H9 (cell line): ENCODE measurements at regions not wholly inside any gene's neighbourhood (a gene's known extent, or its start where the extent isn't known, plus 50 kb on each side); places are given as distances from the start of the nearest gene placed in this dataset.

Experiments used
- DNase-seq: peaks from one replicate; pipeline ENCODE4 v3.0.0-alpha.2; 2017
- H2AFZ ChIP-seq: one replicate; pipeline ENCODE4 v1.6.1; 2013; ENCODE audit warnings: mild to moderate bottlenecking, low read length, control low read depth, moderate library complexity
- H2AK5ac ChIP-seq: 2 replicates; pipeline ENCODE4 v1.6.1; 2013; ENCODE audit warnings: low read length, control low read depth, mixed read lengths; ENCODE audit not compliant: insufficient read length
- H2BK120ac ChIP-seq: one replicate; pipeline ENCODE4 v1.6.1; 2013; ENCODE audit warnings: low read depth, mild to moderate bottlenecking, low read length, control low read depth, inconsistent platforms; ENCODE audit not compliant: poor library complexity, severe bottlenecking
- H2BK12ac ChIP-seq: 2 replicates; pipeline ENCODE4 v1.6.1; 2013; ENCODE audit warnings: low read length, control low read depth, mixed read lengths, low read depth; ENCODE audit not compliant: insufficient read length
- H2BK15ac ChIP-seq: 2 replicates; pipeline ENCODE4 v1.6.1; 2013; ENCODE audit warnings: low read depth, low read length, control low read depth
- H2BK20ac ChIP-seq: one replicate; pipeline ENCODE4 v1.6.1; 2013; ENCODE audit warnings: low read depth, mild to moderate bottlenecking, low read length, control low read depth, inconsistent platforms; ENCODE audit not compliant: poor library complexity, severe bottlenecking
- H2BK5ac ChIP-seq: 2 replicates; pipeline ENCODE4 v1.6.1; 2013; ENCODE audit warnings: low read length, control low read depth, mixed read lengths; ENCODE audit not compliant: insufficient read length
- H3K14ac ChIP-seq: 2 replicates; pipeline ENCODE4 v1.6.1; 2013; ENCODE audit warnings: low read length, control low read depth; ENCODE audit not compliant: insufficient read depth
- H3K18ac ChIP-seq: 2 replicates; pipeline ENCODE4 v1.6.1; 2013; ENCODE audit warnings: low read depth, mild to moderate bottlenecking, mixed read lengths, low read length, control low read depth; ENCODE audit not compliant: insufficient read length
- H3K23ac ChIP-seq: 2 replicates; pipeline ENCODE4 v1.6.1; 2013; ENCODE audit warnings: low read length, control low read depth, mixed read lengths, low read depth; ENCODE audit not compliant: insufficient read length
- H3K23me2 ChIP-seq: 2 replicates; pipeline ENCODE4 v1.6.1; 2013; ENCODE audit warnings: low read depth, mild to moderate bottlenecking, mixed read lengths, low read length, control low read depth; ENCODE audit not compliant: insufficient read length, poor library complexity, severe bottlenecking
- H3K27ac ChIP-seq: 2 replicates; pipeline ENCODE4 v1.5.1; 2013; ENCODE audit warnings: low read length, control low read depth, mixed read lengths, low read depth; ENCODE audit not compliant: insufficient read length
- H3K27me3 ChIP-seq: 2 replicates; pipeline ENCODE4 v1.6.1; 2013; ENCODE audit warnings: low read length, control low read depth, inconsistent platforms; ENCODE audit not compliant: insufficient read depth
- H3K4ac ChIP-seq: 2 replicates; pipeline ENCODE4 v1.6.1; 2013; ENCODE audit warnings: low read depth, mild to moderate bottlenecking, control low read depth, inconsistent platforms, low read length, moderate library complexity
- H3K4me1 ChIP-seq: 2 replicates; pipeline ENCODE4 v1.6.1; 2013; ENCODE audit warnings: low read length, control low read depth, inconsistent platforms; ENCODE audit not compliant: insufficient read depth
- H3K4me2 ChIP-seq: 2 replicates; pipeline ENCODE4 v1.6.1; 2013; ENCODE audit warnings: low read length, control low read depth, mixed read lengths; ENCODE audit not compliant: insufficient read length, insufficient read depth
- H3K56ac ChIP-seq: 2 replicates; pipeline ENCODE4 v1.6.1; 2013; ENCODE audit warnings: low read depth, mild to moderate bottlenecking, mixed read lengths, low read length, control low read depth; ENCODE audit not compliant: insufficient read length
- H3K79me1 ChIP-seq: 2 replicates; pipeline ENCODE4 v1.6.1; 2013; ENCODE audit warnings: low read depth, mild to moderate bottlenecking, moderate library complexity, low read length, control low read depth, inconsistent platforms; ENCODE audit not compliant: insufficient read depth, poor library complexity, severe bottlenecking
- H3K79me2 ChIP-seq: 2 replicates; pipeline ENCODE4 v1.6.1; 2013; ENCODE audit warnings: low read length, control low read depth, inconsistent platforms; ENCODE audit not compliant: insufficient read depth
- H3K9ac ChIP-seq: 2 replicates; pipeline ENCODE4 v1.6.1; 2013; ENCODE audit warnings: low read length, control low read depth, mixed read lengths; ENCODE audit not compliant: insufficient read length; ENCODE audit errors: extremely low read depth
- H3K9me3 ChIP-seq: one replicate; pipeline ENCODE4 v1.6.1; 2013; ENCODE audit warnings: low read depth, low read length, inconsistent platforms; ENCODE audit not compliant: control insufficient read depth
- H3T11ph ChIP-seq: one replicate; pipeline ENCODE4 v1.6.1; 2013; ENCODE audit warnings: mild to moderate bottlenecking, low read length, control low read depth, inconsistent platforms
- H4K20me1 ChIP-seq: one replicate; pipeline ENCODE4 v1.6.1; 2013; ENCODE audit not compliant: control insufficient read depth, insufficient read length, insufficient read depth
- H4K5ac ChIP-seq: 2 replicates; pipeline ENCODE4 v1.6.1; 2013; ENCODE audit warnings: low read depth, mild to moderate bottlenecking, mixed read lengths, low read length, control low read depth; ENCODE audit not compliant: insufficient read length
- H4K8ac ChIP-seq: replicated peaks from 2 replicates; pipeline ENCODE4 v1.6.1; 2013; ENCODE audit warnings: low read length, control low read depth, mixed read lengths, low read depth; ENCODE audit not compliant: insufficient read length
- H4K91ac ChIP-seq: 2 replicates; pipeline ENCODE4 v1.6.1; 2013; ENCODE audit warnings: low read depth, mild to moderate bottlenecking, moderate library complexity, mixed read lengths, low read length, control low read depth; ENCODE audit not compliant: insufficient read length
- H3K27ac Mint-ChIP-seq, 3 experiments: 2 replicates in 2 of 3; 3 replicates in 1 of 3; pipeline ENCODE4 v1.8.0; 2020 to 2021; ENCODE audit warnings: mixed read lengths in 3 of 3, mild to moderate bottlenecking in 1 of 3, moderate library complexity in 1 of 3
- H3K27me3 Mint-ChIP-seq: 2 replicates; pipeline ENCODE4 v1.8.0; 2021; ENCODE audit warnings: low read depth, mild to moderate bottlenecking, moderate library complexity, mixed read lengths
- H3K36me3 Mint-ChIP-seq, 3 experiments: 2 replicates in 2 of 3; 3 replicates in 1 of 3; pipeline ENCODE4 v1.8.0; 2020 to 2021; ENCODE audit warnings: low read depth in 3 of 3, mixed read lengths in 3 of 3; ENCODE audit not compliant: insufficient read depth in 1 of 3
- H3K4me1 Mint-ChIP-seq, 2 experiments: 2 replicates each; pipeline ENCODE4 v1.8.0; 2020; ENCODE audit warnings: mixed read lengths in 2 of 2
- H3K4me3 Mint-ChIP-seq, 2 experiments: 2 replicates in 1 of 2; 3 replicates in 1 of 2; pipeline ENCODE4 v1.8.0; 2020 to 2021; ENCODE audit warnings: mild to moderate bottlenecking in 2 of 2, mixed read lengths in 2 of 2, moderate library complexity in 1 of 2
- H3K9me3 Mint-ChIP-seq, 2 experiments: 2 replicates in 1 of 2; 3 replicates in 1 of 2; pipeline ENCODE4 v1.8.0; 2020; ENCODE audit warnings: mild to moderate bottlenecking in 2 of 2, mixed read lengths in 2 of 2, moderate library complexity in 1 of 2
- CTCF ChIP-seq: fragments of 200-600 bp; sonication (generic); conservative IDR thresholded peaks from 3 replicates; pipeline ENCODE4 v1.8.0; 2021; ENCODE audit warnings: antibody characterized with exemption, mild to moderate bottlenecking
- WGBS: extraction: QIAGEN DNeasy Blood & Tissue Kit; methylation state at CpG from one replicate; pipeline ENCODE4 v1.1.7; 2013; ENCODE audit warnings: missing lambda C conversion rate, low lambda C conversion rate, mixed read lengths; ENCODE audit not compliant: insufficient read length; ENCODE audit errors: extremely low coverage; 5-methylcytosine and 5-hydroxymethylcytosine counted together

- H2AK5ac ChIP-seq: no peak overlapping the region
- no peak overlapping the region for H2BK120ac ChIP-seq
- H2BK5ac ChIP-seq: no peak overlapping the region
- no peak overlapping the region for H3K18ac ChIP-seq
- H3K4me1 ChIP-seq: no peaks in the 10 kb centered on the region
- no CpG with 5 or more reads among the region's 7 CpGs for WGBS
- no peak overlapping the region for H4K91ac ChIP-seq
- H4K5ac ChIP-seq: no peak overlapping the region
- no peak overlapping the region for H2AFZ ChIP-seq
- H2BK15ac ChIP-seq: no peak overlapping the region
- no peaks in the 10 kb centered on the region for H4K20me1 ChIP-seq
- H3K14ac ChIP-seq: no peak overlapping the region
- H3K79me1 ChIP-seq: no peaks in the 10 kb centered on the region
- H3K4me2 ChIP-seq: no peak overlapping the region
- H3K9me3 ChIP-seq: no peaks in the 10 kb centered on the region
- no peaks in the 10 kb centered on the region for H3K27me3 Mint-ChIP-seq
- H3K23me2 ChIP-seq: no peaks in the 10 kb centered on the region
- H2BK20ac ChIP-seq: peak overlapping the region; percentile 60
- no peak overlapping the region for H4K8ac ChIP-seq
- no peak for TF ChIP-seq CTCF
- H2BK12ac ChIP-seq: no peak overlapping the region
- H3K79me2 ChIP-seq: no peaks in the 10 kb centered on the region
- H3K4me1 Mint-ChIP-seq: no peaks in the 10 kb centered on the region
- no peak overlapping the region for H3K27ac ChIP-seq
- H3K9ac ChIP-seq: no peak overlapping the region
- no peak for DNase-seq
- H3K27me3 ChIP-seq: no peaks in the 10 kb centered on the region
- H3K4me3 Mint-ChIP-seq: no peak overlapping the region
- H3T11ph ChIP-seq: no peak overlapping the region
- no peak overlapping the region for H3K4ac ChIP-seq
- H3K9me3 Mint-ChIP-seq: peaks cover 5 to 16% of the 10 kb centered on the region in 2 experiments; a peak in 4 of 5 replicates
- no peak overlapping the region for H3K23ac ChIP-seq
- peaks cover 0 to 10% (median 7%) of the 10 kb centered on the region in 3 experiments; a peak in 6 of 7 replicates for H3K36me3 Mint-ChIP-seq
- no peak overlapping the region for H3K27ac Mint-ChIP-seq
- no peak overlapping the region for H3K56ac ChIP-seq
These were observed 294.0 kb upstream of the ATP10A start for GRCh38 chr15:26157081-26157480.
